ENCODE measurements at regions not wholly inside any gene's neighbourhood (a gene's known extent, or its start where the extent isn't known, plus 50 kb on each side); places are given as distances from the start of the nearest gene placed in this dataset.

GRCh38 chr5:135279328-135279727, 119.7 kb downstream of the MACROH2A1 start:
- Histone ChIP-seq H3K9me3 (ENCODE audit: control insufficient read depth, low read depth, low read length) (no peaks in the 10 kb centered on the region), H4K5ac (ENCODE audit: insufficient read length, low read depth, low read length) (no peak overlapping the region), H3K27ac (ENCODE audit: insufficient read length, low read depth, low read length) (no peak overlapping the region), H3K14ac (ENCODE audit: insufficient read depth, low read length) (no peak overlapping the region), H2BK120ac (ENCODE audit: low read depth, low read length, poor library complexity, severe bottlenecking) (no peak overlapping the region), H4K91ac (ENCODE audit: insufficient read length, low read depth, low read length) (no peak overlapping the region), H2BK12ac (ENCODE audit: insufficient read length, low read depth, low read length) (no peak overlapping the region), H2BK20ac (ENCODE audit: low read depth, low read length, poor library complexity, severe bottlenecking) (no peak overlapping the region), H3K4ac (ENCODE audit: low read depth, low read length) (no peak overlapping the region), H4K20me1 (ENCODE audit: control insufficient read depth, insufficient read depth, insufficient read length) (no peaks in the 10 kb centered on the region), H3K18ac (ENCODE audit: insufficient read length, low read depth, low read length) (no peak overlapping the region), H3K56ac (ENCODE audit: insufficient read length, low read depth, low read length) (no peak overlapping the region), H2AK5ac (ENCODE audit: insufficient read length, low read length) (no peak overlapping the region), H3K9ac (ENCODE audit: extremely low read depth, insufficient read length, low read length) (no peak overlapping the region), H2BK15ac (ENCODE audit: low read depth, low read length) (no peak overlapping the region), H3K23ac (ENCODE audit: insufficient read length, low read depth, low read length) (no peak overlapping the region), H3K27me3 (ENCODE audit: insufficient read depth, low read length) (no peaks in the 10 kb centered on the region), H2AFZ (ENCODE audit: low read length) (no peak overlapping the region), H4K8ac (replicated peaks; ENCODE audit: insufficient read length, low read depth, low read length) (no peak overlapping the region), H3K79me2 (ENCODE audit: insufficient read depth, low read length) (no peaks in the 10 kb centered on the region), H3K23me2 (ENCODE audit: insufficient read length, low read depth, low read length, poor library complexity, severe bottlenecking) (no peaks in the 10 kb centered on the region), H3T11ph (ENCODE audit: low read length) (no peak overlapping the region), H3K4me2 (ENCODE audit: insufficient read depth, insufficient read length, low read length) (no peak overlapping the region), H3K79me1 (ENCODE audit: insufficient read depth, low read depth, low read length, poor library complexity, severe bottlenecking) (no peaks in the 10 kb centered on the region), H3K4me1 (ENCODE audit: insufficient read depth, low read length) (no peaks in the 10 kb centered on the region), H2BK5ac (ENCODE audit: insufficient read length, low read length) (no peak overlapping the region)
- H3K27ac Mint-ChIP-seq: no peak overlapping the region
- no peaks in the 10 kb centered on the region for H3K36me3 Mint-ChIP-seq (ENCODE audit: insufficient read depth in 1 of 3, low read depth in 3 of 3)
- WGBS (ENCODE audit: extremely low coverage, insufficient read length, low lambda C conversion rate): no CpG with 5 or more reads among the region's 4 CpGs
- no peak for TF ChIP-seq CTCF (conservative IDR thresholded peaks at IDR 0.05)
- no peak overlapping the region for H3K4me3 Mint-ChIP-seq
- no peak for DNase-seq
- peaks cover 0 to 2% of the 10 kb centered on the region in 2 experiments; a peak in 1 of 5 replicates for H3K9me3 Mint-ChIP-seq
- peaks cover 45% of the 10 kb centered on the region for H3K27me3 Mint-ChIP-seq (ENCODE audit: low read depth)
- H3K4me1 Mint-ChIP-seq: no peaks in the 10 kb centered on the region
